IMR-90 (cell line): ENCODE measurements at regions not wholly inside any gene's neighbourhood (a gene's known extent, or its start where the extent isn't known, plus 50 kb on each side); places are given as distances from the start of the nearest gene placed in this dataset.

ENCODE experiments used
- CEBPB ChIP-seq: IDR thresholded peaks from 2 replicates; pipeline ENCODE4 v1.6.1; 2012; ENCODE audit warnings: low read depth, low read length, improper control_type of control experiment
- CTCF ChIP-seq: conservative IDR thresholded peaks from 2 replicates; pipeline ENCODE4 v1.5.1; 2012; ENCODE audit warnings: mild to moderate bottlenecking, low read depth, low read length, improper control_type of control experiment
- POLR2A ChIP-seq: IDR thresholded peaks from 2 replicates; pipeline ENCODE4 v1.6.1; 2012; ENCODE audit warnings: mild to moderate bottlenecking, low read depth, low read length
- RAD21 ChIP-seq: IDR thresholded peaks from 2 replicates; pipeline ENCODE4 v1.6.1; 2012; ENCODE audit warnings: low read length, improper control_type of control experiment
- RCOR1 ChIP-seq: IDR thresholded peaks from 2 replicates; pipeline ENCODE4 v1.6.1; 2012; ENCODE audit warnings: mild to moderate bottlenecking, low read length, improper control_type of control experiment; ENCODE audit not compliant: insufficient replicate concordance
- USF2 ChIP-seq: fragments of 150-350 bp; IDR thresholded peaks from 2 replicates; pipeline ENCODE4 v1.6.1; 2017; ENCODE audit warnings: mild to moderate bottlenecking, antibody characterized with exemption, low read length, low read depth

DNA sequence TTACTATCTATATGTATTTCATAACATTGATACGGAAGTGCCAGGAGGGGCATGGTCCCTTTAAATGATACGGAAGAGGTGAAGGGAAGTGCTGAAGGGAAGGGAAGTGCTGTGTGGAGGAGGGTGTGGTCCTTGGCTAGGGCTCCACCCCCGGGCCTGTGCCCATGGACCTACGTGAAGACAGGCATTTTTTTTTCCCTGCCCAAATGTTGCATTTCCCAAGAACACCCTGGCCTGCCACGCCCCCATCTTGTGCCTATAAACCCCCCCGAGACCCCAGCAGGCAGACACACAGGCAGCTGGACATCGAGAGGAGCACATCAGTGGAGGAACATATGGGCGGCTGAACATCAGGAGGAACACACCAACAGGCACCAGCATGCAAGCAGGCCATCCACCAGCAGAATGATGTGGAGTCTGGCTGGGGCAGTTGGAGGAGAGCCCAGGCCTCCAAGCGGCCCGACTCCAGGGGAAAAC is 134.1 kb downstream of the SLC41A2 start:
- TF ChIP-seq CTCF (no peak), POLR2A (no peak), RCOR1 (no peak), USF2 (no peak), RAD21 (no peak), CEBPB (no peak)
